Subcutaneous abdominal adipose tissue (tissue), 5 donors: ENCODE measurements at regions not wholly inside any gene's neighbourhood (a gene's known extent, or its start where the extent isn't known, plus 50 kb on each side); places are given as distances from the start of the nearest gene placed in this dataset.
"Not testable (repeated sequence)": the region's sequence is repeated elsewhere in the genome, so short reads cannot be mapped to it uniquely, and the experiment has no call there.

Experiments
- H3K27ac ChIP-seq: one replicate; pipeline ENCODE4 v1.7.0; 2013; ENCODE audit warnings: low read depth, mild to moderate bottlenecking, inconsistent platforms, low read length, moderate library complexity
- H3K27me3 ChIP-seq, 5 donors: one replicate each; pipeline ENCODE4 v1.7.0; 2013; ENCODE audit warnings: low read length in 5 of 5, inconsistent platforms in 1 of 5; ENCODE audit not compliant: control insufficient read depth in 5 of 5, insufficient read depth in 4 of 5
- H3K36me3 ChIP-seq, 5 donors: one replicate each; pipeline ENCODE4 v1.7.0; 2013; ENCODE audit warnings: low read length in 5 of 5; ENCODE audit not compliant: control insufficient read depth in 5 of 5, insufficient read depth in 5 of 5
- H3K4me1 ChIP-seq, 5 donors: one replicate each; pipeline ENCODE4 v1.7.0; 2013; ENCODE audit warnings: low read length in 5 of 5, mild to moderate bottlenecking in 3 of 5, moderate library complexity in 1 of 5; ENCODE audit not compliant: control insufficient read depth in 5 of 5, insufficient read depth in 5 of 5
- H3K4me3 ChIP-seq, 5 donors: one replicate each; pipeline ENCODE4 v1.7.0; 2013; ENCODE audit warnings: low read length in 5 of 5, low read depth in 1 of 5
- H3K9ac ChIP-seq, 5 donors: one replicate each; pipeline ENCODE4 v1.7.0; 2013; ENCODE audit warnings: low read length in 5 of 5, mild to moderate bottlenecking in 4 of 5, moderate library complexity in 3 of 5
- H3K9me3 ChIP-seq, 5 donors: one replicate each; pipeline ENCODE4 v1.7.0; 2013; ENCODE audit warnings: low read length in 5 of 5; ENCODE audit not compliant: control insufficient read depth in 5 of 5
- donor health status: healthy.
- donor health status: healthy.
- donor health status: healthy.
- donor health status: healthy.
- donor health status: healthy.

DNA sequence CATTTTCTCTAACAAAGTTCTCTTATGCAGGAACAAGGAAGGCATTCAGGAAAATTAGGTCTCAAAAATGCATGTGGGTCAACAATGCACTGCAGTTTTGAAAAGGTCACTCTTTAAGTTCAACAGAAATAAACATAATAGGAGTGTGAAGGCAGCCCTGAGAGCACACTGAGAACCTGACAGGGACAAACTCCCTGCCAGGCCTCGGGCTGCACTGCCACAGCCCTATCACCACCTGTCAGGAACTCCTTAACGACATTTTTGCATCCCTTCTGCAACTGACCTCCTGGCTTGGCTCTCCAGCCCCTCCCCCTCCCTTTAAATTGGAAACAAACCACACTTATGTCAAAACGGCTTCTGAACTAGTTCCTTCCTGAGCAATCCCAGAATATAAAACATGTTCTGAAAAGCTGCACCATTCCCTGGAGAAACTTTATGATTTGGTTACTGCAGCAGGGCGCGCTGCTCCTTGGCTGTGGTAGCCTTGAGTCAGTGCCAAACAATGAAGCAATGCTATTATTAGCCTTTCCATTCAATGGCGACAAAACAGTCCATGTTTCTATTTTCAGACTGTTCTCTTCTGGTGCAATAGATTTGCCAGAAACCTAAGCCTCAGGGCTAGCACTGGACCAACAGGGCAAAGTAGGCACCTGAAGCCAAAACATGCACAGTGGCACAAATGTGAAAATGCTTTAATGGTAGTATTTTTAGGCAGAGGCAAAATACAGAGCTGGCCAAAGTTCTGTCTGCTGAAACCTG lies 160.1 kb upstream of the ZNF608 start:
- peak overlapping the region in 1 of 5 donors; percentile 12 for H3K4me3 ChIP-seq

DNA sequence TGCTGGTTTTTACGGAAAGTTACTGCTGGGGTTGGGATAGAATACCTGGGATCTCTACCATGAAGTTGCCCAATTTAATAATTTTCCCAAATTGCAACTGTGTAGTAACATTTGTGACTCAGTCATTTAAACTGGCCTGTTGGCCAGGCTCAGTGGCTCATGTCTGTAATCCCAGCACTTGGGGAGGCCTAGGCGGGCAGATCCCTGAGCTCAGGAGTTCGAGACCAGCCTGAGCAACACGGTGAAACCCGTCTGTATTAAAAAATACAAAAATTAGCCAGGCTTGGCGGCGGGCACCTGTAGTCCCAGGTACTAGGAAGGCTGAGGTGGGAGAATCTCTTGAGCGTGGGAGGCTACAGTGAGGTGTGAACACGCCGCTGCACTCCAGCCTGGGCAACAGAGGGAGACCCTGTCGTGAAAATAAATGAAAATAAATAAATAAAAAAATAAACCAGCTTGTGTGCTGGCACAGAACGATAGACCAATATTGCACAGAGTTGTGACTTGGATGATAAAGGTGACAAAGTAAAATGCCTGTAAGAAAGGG lies 160.7 kb upstream of the ZNF608 start:
- H3K27ac ChIP-seq: peak overlapping the region; percentile 84
- no peak overlapping the region for H3K4me3 ChIP-seq
- no peaks in the 10 kb centered on the region for H3K27me3 ChIP-seq
- peaks cover 11 to 35% (median 32%) of the 10 kb centered on the region in 5 donors for H3K4me1 ChIP-seq
- no peaks in the 10 kb centered on the region for H3K36me3 ChIP-seq
- no peak overlapping the region for H3K9ac ChIP-seq
- H3K9me3 ChIP-seq: no peaks in the 10 kb centered on the region

More for the DNA sequence above, 160.1 kb upstream of the ZNF608 start:
- Histone ChIP-seq H3K9me3 (no peaks in the 10 kb centered on the region), H3K4me1 (peaks cover 11 to 39% (median 37%) of the 10 kb centered on the region in 5 donors), H3K36me3 (no peaks in the 10 kb centered on the region), H3K27ac (peak overlapping the region; percentile 84), H3K27me3 (no peaks in the 10 kb centered on the region), H3K9ac (no peak overlapping the region)

- Histone ChIP-seq H3K36me3 (no peaks in the 10 kb centered on the region), H3K4me3 (no peak overlapping the region), H3K9me3 (no peaks in the 10 kb centered on the region), H3K9ac (no peak overlapping the region), H3K4me1 (peaks cover 11 to 30% (median 27%) of the 10 kb centered on the region in 5 donors), H3K27me3 (no peaks in the 10 kb centered on the region), H3K27ac (no peak overlapping the region)
These were observed 162.4 kb upstream of the ZNF608 start for GRCh38 chr5:124908581-124909451.

GRCh38 chr5:124909734-124910133 lies 163.3 kb upstream of the ZNF608 start:
- no peak overlapping the region for H3K27ac ChIP-seq
- H3K4me1 ChIP-seq: peaks cover 11 to 30% (median 27%) of the 10 kb centered on the region in 5 donors

GRCh38 chr5:124910354-124911016 lies 164.0 kb upstream of the ZNF608 start:
- Histone ChIP-seq H3K36me3 (no peaks in the 10 kb centered on the region), H3K9ac (no peak overlapping the region), H3K4me3 (no peak overlapping the region), H3K27ac (no peak overlapping the region), H3K27me3 (no peaks in the 10 kb centered on the region), H3K9me3 (no peaks in the 10 kb centered on the region), H3K4me1 (peaks cover 11 to 30% (median 27%) of the 10 kb centered on the region in 5 donors)

More at GRCh38 chr5:124909734-124910133, 163.3 kb upstream of the ZNF608 start:
- Histone ChIP-seq H3K4me3 (no peak overlapping the region), H3K27me3 (no peaks in the 10 kb centered on the region), H3K9me3 (no peaks in the 10 kb centered on the region), H3K9ac (no peak overlapping the region), H3K36me3 (no peaks in the 10 kb centered on the region)

DNA sequence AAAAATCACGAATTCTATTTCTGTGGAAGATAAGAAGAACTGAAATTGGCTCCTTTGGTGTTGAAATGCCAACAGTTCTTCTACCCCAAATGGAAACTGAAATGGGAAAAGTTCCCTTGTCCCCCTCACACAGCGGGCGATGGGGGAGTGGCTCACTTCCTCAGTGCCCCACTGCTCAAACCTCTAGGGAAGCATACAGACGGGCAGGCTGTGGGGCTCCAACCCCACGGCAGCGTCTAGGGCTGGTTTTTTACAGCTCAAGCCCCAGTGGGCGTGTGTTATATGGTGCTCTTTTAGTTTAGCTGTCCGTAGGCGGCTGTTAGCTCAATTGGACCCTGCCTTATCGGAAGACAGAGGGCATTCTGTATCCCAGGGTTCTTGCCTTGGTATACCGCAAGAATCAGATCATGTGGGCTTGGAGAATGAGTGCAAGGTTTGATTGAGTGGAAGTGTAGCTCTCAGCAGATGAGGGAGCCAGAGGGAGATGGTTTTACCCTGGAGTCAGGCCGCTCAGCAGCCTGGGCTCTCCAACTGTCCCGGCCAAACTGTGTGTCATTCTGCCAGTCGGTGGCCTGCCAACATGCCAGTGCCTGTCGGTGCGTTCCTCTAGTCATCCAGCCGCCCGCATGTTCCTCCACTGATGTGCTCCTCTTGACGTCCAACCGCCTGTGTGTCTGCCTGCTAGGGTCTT lies 166.3 kb upstream of the ZNF608 start:
- Histone ChIP-seq H3K36me3 (no peaks in the 10 kb centered on the region), H3K9me3 (no peaks in the 10 kb centered on the region)

GRCh38 chr5:124913329-124913653 lies 166.9 kb upstream of the ZNF608 start:
- Histone ChIP-seq H3K9ac (no peak overlapping the region), H3K27ac (no peak overlapping the region), H3K4me3 (no peak overlapping the region), H3K9me3 (no peaks in the 10 kb centered on the region), H3K36me3 (no peaks in the 10 kb centered on the region), H3K27me3 (no peaks in the 10 kb centered on the region), H3K4me1 (peaks cover 5 to 13% (median 11%) of the 10 kb centered on the region in 5 donors)

More for the DNA sequence above, 166.3 kb upstream of the ZNF608 start:
- no peaks in the 10 kb centered on the region for H3K27me3 ChIP-seq
- H3K4me3 ChIP-seq: no peak overlapping the region
- H3K27ac ChIP-seq: no peak overlapping the region
- H3K9ac ChIP-seq: no peak overlapping the region
- H3K4me1 ChIP-seq: peaks cover 5 to 14% (median 12%) of the 10 kb centered on the region in 5 donors

GRCh38 chr5:124916313-124916712 lies 169.9 kb upstream of the ZNF608 start:
- H3K27ac ChIP-seq, H3K9ac ChIP-seq, H3K4me3 ChIP-seq, H3K36me3 ChIP-seq, H3K9me3 ChIP-seq, H3K27me3 ChIP-seq, H3K4me1 ChIP-seq: not testable (repeated sequence)

- Histone ChIP-seq H3K9me3 (no peaks in the 10 kb centered on the region), H3K4me1 (peaks cover 0 to 13% (median 3%) of the 10 kb centered on the region in 5 donors), H3K27me3 (no peaks in the 10 kb centered on the region), H3K9ac (no peak overlapping the region), H3K4me3 (no peak overlapping the region), H3K36me3 (no peaks in the 10 kb centered on the region), H3K27ac (no peak overlapping the region)
These were observed 172.2 kb upstream of the ZNF608 start for GRCh38 chr5:124918618-124919017.
